ENCODE measurements at regions not wholly inside any gene's neighbourhood (a gene's known extent, or its start where the extent isn't known, plus 50 kb on each side); places are given as distances from the start of the nearest gene placed in this dataset.

DNA sequence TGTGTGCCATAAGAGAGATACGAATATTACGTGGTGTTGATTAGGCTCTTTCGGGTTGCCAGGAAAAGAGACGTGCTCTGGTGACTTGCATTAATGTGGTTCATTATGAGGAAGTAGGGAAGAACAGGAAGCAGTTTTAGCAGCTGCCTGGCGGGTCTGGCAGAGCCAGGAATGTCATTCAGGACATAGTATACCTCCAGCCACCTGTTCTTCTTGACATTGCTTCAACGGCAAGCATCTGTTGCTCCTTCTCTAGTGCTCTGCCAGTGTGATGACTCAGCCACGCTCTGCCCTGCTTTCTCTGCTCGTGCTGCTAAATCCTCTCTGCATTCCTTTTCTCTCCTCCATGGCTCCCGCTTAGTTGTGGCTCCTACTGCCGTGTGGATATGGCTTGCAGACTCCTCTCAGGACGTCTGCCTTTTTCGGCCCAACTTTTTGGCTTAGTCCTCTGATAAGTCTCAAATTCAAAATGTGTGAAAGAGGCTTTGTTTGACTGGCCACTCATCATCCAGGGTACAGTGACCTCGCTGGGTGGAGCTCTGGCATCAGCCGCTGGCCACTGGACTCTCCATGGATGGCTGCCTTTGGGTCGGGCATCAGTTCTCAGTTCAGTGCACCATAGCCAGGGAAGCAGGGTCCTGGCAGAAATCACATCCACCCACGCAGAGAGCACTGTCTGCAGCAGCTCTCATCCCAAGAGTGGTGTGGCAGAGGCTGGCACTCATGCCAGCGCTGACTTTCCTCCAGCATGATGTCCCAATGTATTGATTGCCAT is 89.3 kb upstream of the KLF3 start:
- no peaks in the 10 kb centered on the region for H3K27me3 ChIP-seq (replicated peaks in 1 of 4; ENCODE audit: control insufficient read depth in 3 of 4, extremely low read depth in 1 of 4, insufficient read depth in 3 of 4, low read length in 3 of 4)
- TF ChIP-seq BRCA1 (IDR thresholded peaks at IDR 0.05; ENCODE audit: low read depth, low read length) (no peak), RAD21 (IDR thresholded peaks at IDR 0.05 in 1 of 2, conservative IDR thresholded peaks at IDR 0.05 in 1 of 2; ENCODE audit: low read depth in 2 of 2, low read length in 2 of 2) (no peak)

More for the DNA sequence above, 89.3 kb upstream of the KLF3 start:
- Histone ChIP-seq H2BK5ac (ENCODE audit: low read depth, low read length) (no peak overlapping the region), H4K8ac (ENCODE audit: extremely low read depth, insufficient read depth, low read length) (no peak overlapping the region), H3K36me3 (ENCODE audit: control insufficient read depth in 2 of 4, insufficient read depth in 4 of 4, low read length in 3 of 4) (no peaks in the 10 kb centered on the region), H3K18ac (ENCODE audit: extremely low read depth, low read length) (no peak overlapping the region), H3K56ac (replicated peaks; ENCODE audit: insufficient read length, low read depth, low read length) (no peak overlapping the region), H3K9me3 (ENCODE audit: insufficient read depth in 2 of 2, low read depth in 1 of 2, low read length in 1 of 2) (0 out of 4 replicates have a peak, but pooled peaks cover 0 to 5% of the 10 kb centered on the region in 2 experiments), H2AFZ (ENCODE audit: low read length) (no peak overlapping the region), H3K79me1 (ENCODE audit: low read depth, low read length) (no peaks in the 10 kb centered on the region), H3K23me2 (ENCODE audit: low read depth, low read length) (no peaks in the 10 kb centered on the region), H3K27ac (ENCODE audit: low read depth, low read length) (no peak overlapping the region), H3K23ac (ENCODE audit: insufficient read length) (no peak overlapping the region), H2BK120ac (replicated peaks; ENCODE audit: low read depth, low read length) (no peak overlapping the region), H3K4ac (replicated peaks; ENCODE audit: insufficient read length, low read depth, low read length) (no peak overlapping the region), H3K4me2 (ENCODE audit: insufficient read depth in 1 of 2, low read depth in 2 of 2, low read length in 2 of 2) (no peak overlapping the region), H2AK5ac (ENCODE audit: low read depth, low read length) (no peak overlapping the region), H3K79me2 (ENCODE audit: control insufficient read depth in 1 of 2, insufficient read depth in 2 of 2, low read length in 2 of 2) (no peaks in the 10 kb centered on the region), H4K91ac (replicated peaks; ENCODE audit: insufficient read length, low read length) (no peak overlapping the region), H2BK20ac (ENCODE audit: low read length) (no peak overlapping the region), H3K4me1 (replicated peaks in 1 of 4; ENCODE audit: control insufficient read depth in 3 of 4, insufficient read depth in 4 of 4, low read length in 3 of 4) (no peaks in the 10 kb centered on the region), H3K9ac (replicated peaks in 1 of 4; ENCODE audit: extremely low read depth in 1 of 4, low read depth in 3 of 4, low read length in 3 of 4) (no peak overlapping the region), H3K4me3 (ENCODE audit: extremely low read depth in 1 of 4, insufficient read depth in 2 of 4, low read depth in 3 of 4, low read length in 4 of 4) (no peak overlapping the region), H3K14ac (ENCODE audit: insufficient read length) (no peak overlapping the region), H2BK12ac (ENCODE audit: low read depth, low read length) (no peak overlapping the region), H2BK15ac (ENCODE audit: low read length) (no peak overlapping the region), H4K20me1 (replicated peaks in 1 of 2; ENCODE audit: control insufficient read depth in 1 of 2, insufficient read depth in 2 of 2, low read length in 2 of 2) (no peaks in the 10 kb centered on the region), H4K5ac (ENCODE audit: insufficient read length, low read depth, low read length) (no peak overlapping the region)
- no peak for FAIRE-seq
- CTCF ChIA-PET (ENCODE audit: partially characterized antibody), result interaction anchor here (1.5 kb wide), 1 partner anchor 15 kb away, joined by 3 read pairs; no protein-coding TSS in a partner anchor
- POLR2A ChIA-PET (ENCODE audit: partially characterized antibody), result no interaction called here
- no peak for DNase-seq (ENCODE audit: low read depth in 1 of 2, low spot score in 2 of 2)
- 92% methylated on average over 17 of the region's 17 CpGs; no CpG with 5 or more reads in 1 of the 2 experiments for WGBS, 2 experiments (ENCODE audit: extremely low coverage in 1 of 2, insufficient coverage in 1 of 2, insufficient read length in 1 of 2, insufficient replicate concordance in 2 of 2, low coverage in 1 of 2, low lambda C conversion rate in 2 of 2, missing lambda C conversion rate in 1 of 2)
